EH (cell line): ENCODE measurements at regions not wholly inside any gene's neighbourhood (a gene's known extent, or its start where the extent isn't known, plus 50 kb on each side); places are given as distances from the start of the nearest gene placed in this dataset.
"Not testable (repeated sequence)": the region's sequence is repeated elsewhere in the genome, so short reads cannot be mapped to it uniquely, and the experiment has no call there.

ENCODE experiments used
- DNase-seq: peaks from one replicate; pipeline ENCODE4 v3.0.0-alpha.2; 2015; ENCODE audit warnings: low read depth

- not testable (repeated sequence) for DNase-seq
Observed at GRCh38 chr21:27517177-27517576, 550.3 kb upstream of the ADAMTS5 start.

GRCh38 chr21:27515676-27516075 lies 548.8 kb upstream of the ADAMTS5 start:
- DNase-seq: peak; percentile 52

- DNase-seq: peak; percentile 57
Observed at GRCh38 chr21:27513825-27514224, 546.9 kb upstream of the ADAMTS5 start.

GRCh38 chr21:27513016-27513415 lies 546.1 kb upstream of the ADAMTS5 start:
- peak; percentile 42 for DNase-seq

GRCh38 chr21:27511233-27511632 lies 544.3 kb upstream of the ADAMTS5 start:
- no peak for DNase-seq

- no peak for DNase-seq
Observed at GRCh38 chr21:27507695-27508094, 540.8 kb upstream of the ADAMTS5 start.

GRCh38 chr21:27505516-27505915 lies 538.6 kb upstream of the ADAMTS5 start:
- peak; percentile 94 for DNase-seq

GRCh38 chr21:27502801-27503200 lies 535.9 kb upstream of the ADAMTS5 start:
- no peak for DNase-seq

GRCh38 chr21:27498025-27498424 lies 531.1 kb upstream of the ADAMTS5 start:
- DNase-seq: peak; percentile 54

GRCh38 chr21:27495836-27496235 lies 528.9 kb upstream of the ADAMTS5 start:
- DNase-seq: no peak

GRCh38 chr21:27493542-27493941 lies 526.7 kb upstream of the ADAMTS5 start:
- no peak for DNase-seq

- DNase-seq: no peak
Observed at GRCh38 chr21:27487676-27488075, 520.8 kb upstream of the ADAMTS5 start.

GRCh38 chr21:27480841-27481261 lies 514.0 kb upstream of the ADAMTS5 start:
- peak; percentile 62 for DNase-seq

- peak; percentile 11 for DNase-seq
Observed at GRCh38 chr21:27477296-27477695, 510.4 kb upstream of the ADAMTS5 start.

- peak; percentile 62 for DNase-seq
Observed at GRCh38 chr21:27476696-27477095, 509.8 kb upstream of the ADAMTS5 start.

- DNase-seq: peak; percentile 8
Observed at GRCh38 chr21:27475363-27475955, 508.6 kb upstream of the ADAMTS5 start.

GRCh38 chr21:27467366-27467765 lies 500.5 kb upstream of the ADAMTS5 start:
- DNase-seq: no peak

- DNase-seq: no peak
Observed at GRCh38 chr21:27466140-27466539, 499.3 kb upstream of the ADAMTS5 start.

- DNase-seq: no peak
Observed at GRCh38 chr21:27464648-27465047, 497.8 kb upstream of the ADAMTS5 start.

GRCh38 chr21:27462726-27463125 lies 495.8 kb upstream of the ADAMTS5 start:
- DNase-seq: no peak

- no peak for DNase-seq
Observed at GRCh38 chr21:27454234-27454633, 487.3 kb upstream of the ADAMTS5 start.

GRCh38 chr21:27451116-27451515 lies 484.2 kb upstream of the ADAMTS5 start:
- DNase-seq: no peak

- DNase-seq: no peak
Observed at GRCh38 chr21:27450216-27450615, 483.3 kb upstream of the ADAMTS5 start.

- no peak for DNase-seq
Observed at GRCh38 chr21:27448960-27449359, 482.1 kb upstream of the ADAMTS5 start.

GRCh38 chr21:27447843-27448242 lies 481.0 kb upstream of the ADAMTS5 start:
- no peak for DNase-seq
